Brain pericyte (primary cell): ENCODE measurements at regions not wholly inside any gene's neighbourhood (a gene's known extent, or its start where the extent isn't known, plus 50 kb on each side); places are given as distances from the start of the nearest gene placed in this dataset.

Source experiments
- DNase-seq: peaks from one replicate; pipeline ENCODE4 v3.0.0-alpha.2; 2012; ENCODE audit warnings: low read depth, low spot score

GRCh38 chr15:98551936-98552562 is 96.3 kb upstream of the IGF1R start:
- no peak for DNase-seq

GRCh38 chr15:98554272-98555172 is 93.8 kb upstream of the IGF1R start:
- DNase-seq: no peak

- no peak for DNase-seq
Measured at GRCh38 chr15:98555173-98555515, 93.2 kb upstream of the IGF1R start.

- DNase-seq: no peak
Measured at GRCh38 chr15:98556321-98556720, 92.0 kb upstream of the IGF1R start.

- no peak for DNase-seq
Measured at GRCh38 chr15:98560338-98560737, 88.0 kb upstream of the IGF1R start.

- DNase-seq: no peak
Measured at GRCh38 chr15:98561169-98561941, 87.0 kb upstream of the IGF1R start.

GRCh38 chr15:98562331-98562937 is 85.9 kb upstream of the IGF1R start:
- no peak for DNase-seq

GRCh38 chr15:98565566-98565965 is 82.8 kb upstream of the IGF1R start:
- DNase-seq: no peak

GRCh38 chr15:98567951-98568350 is 80.4 kb upstream of the IGF1R start:
- DNase-seq: no peak

- DNase-seq: no peak
Measured at GRCh38 chr15:98568382-98569017, 79.8 kb upstream of the IGF1R start.

- no peak for DNase-seq
Measured at GRCh38 chr15:98570119-98570518, 78.2 kb upstream of the IGF1R start.

- no peak for DNase-seq
Measured at GRCh38 chr15:98580572-98580971, 67.8 kb upstream of the IGF1R start.

GRCh38 chr15:98581715-98582114 is 66.6 kb upstream of the IGF1R start:
- no peak for DNase-seq

- DNase-seq: no peak
Measured at GRCh38 chr15:98582900-98583554, 65.3 kb upstream of the IGF1R start.

GRCh38 chr15:98583771-98584430 is 64.4 kb upstream of the IGF1R start:
- DNase-seq: no peak

GRCh38 chr15:98586066-98586465 is 62.3 kb upstream of the IGF1R start:
- DNase-seq: no peak

- DNase-seq: no peak
Measured at GRCh38 chr15:98592136-98592535, 56.2 kb upstream of the IGF1R start.

- DNase-seq: no peak
Measured at GRCh38 chr15:98596131-98596530, 52.2 kb upstream of the IGF1R start.

GRCh38 chr15:98596885-98597392 is 51.4 kb upstream of the IGF1R start:
- no peak for DNase-seq

GRCh38 chr15:98597666-98598065 is 50.7 kb upstream of the IGF1R start:
- DNase-seq: no peak
